HUES48 (cell line): ENCODE measurements at regions not wholly inside any gene's neighbourhood (a gene's known extent, or its start where the extent isn't known, plus 50 kb on each side); places are given as distances from the start of the nearest gene placed in this dataset.

Experiments used
- H3K27ac ChIP-seq: one replicate; pipeline ENCODE4 v1.7.0; 2013; ENCODE audit warnings: low read depth, low read length, inconsistent platforms
- H3K27me3 ChIP-seq: 2 replicates; pipeline ENCODE4 v1.6.1; 2013; ENCODE audit warnings: mild to moderate bottlenecking, low read length; ENCODE audit not compliant: control insufficient read depth, insufficient read depth
- H3K36me3 ChIP-seq: 2 replicates; pipeline ENCODE4 v1.6.1; 2013; ENCODE audit warnings: low read length; ENCODE audit not compliant: control insufficient read depth, insufficient read depth
- H3K4me1 ChIP-seq: 2 replicates; pipeline ENCODE4 v1.6.1; 2013; ENCODE audit warnings: mild to moderate bottlenecking, low read length; ENCODE audit not compliant: control insufficient read depth, insufficient read depth
- H3K4me3 ChIP-seq: 2 replicates; pipeline ENCODE4 v1.5.1; 2013; ENCODE audit warnings: mild to moderate bottlenecking, low read depth, low read length
- H3K9ac ChIP-seq: 2 replicates; pipeline ENCODE4 v1.6.1; 2013; ENCODE audit warnings: mild to moderate bottlenecking, low read depth, low read length, moderate library complexity
- H3K9me3 ChIP-seq: 2 replicates; pipeline ENCODE4 v1.6.1; 2013; ENCODE audit warnings: low read length; ENCODE audit not compliant: control insufficient read depth, insufficient read depth

DNA sequence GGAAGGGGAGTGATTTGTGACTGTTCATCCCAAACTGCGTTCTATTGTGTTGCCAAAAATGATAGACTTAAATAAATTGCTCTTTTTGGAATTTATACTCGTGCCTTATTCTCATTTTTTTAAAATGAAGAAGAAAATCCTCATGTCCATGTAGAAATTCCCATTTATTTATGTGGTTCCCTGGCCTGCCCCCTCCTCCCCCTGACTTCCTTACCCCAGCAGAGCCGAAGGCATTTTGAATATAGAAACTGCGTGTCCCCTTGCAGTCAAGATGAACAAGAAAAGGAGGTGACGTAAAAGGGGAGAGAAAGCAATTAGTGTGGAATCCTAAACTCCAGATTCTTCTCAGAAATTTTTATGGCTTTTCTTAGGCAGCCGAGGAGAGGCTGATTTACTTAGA is 126.1 kb downstream of the FAM204A start:
- Histone ChIP-seq H3K4me1 (no peaks in the 10 kb centered on the region), H3K27ac (no peak overlapping the region), H3K36me3 (no peaks in the 10 kb centered on the region), H3K27me3 (no peaks in the 10 kb centered on the region), H3K4me3 (no peak overlapping the region), H3K9me3 (no peaks in the 10 kb centered on the region), H3K9ac (no peak overlapping the region)

GRCh38 chr10:118214776-118215175 is 127.3 kb downstream of the FAM204A start:
- Histone ChIP-seq H3K4me3 (no peak overlapping the region), H3K27me3 (no peaks in the 10 kb centered on the region), H3K9ac (no peak overlapping the region), H3K27ac (no peak overlapping the region), H3K4me1 (no peaks in the 10 kb centered on the region), H3K9me3 (no peaks in the 10 kb centered on the region), H3K36me3 (no peaks in the 10 kb centered on the region)

GRCh38 chr10:118213436-118213835 is 128.7 kb downstream of the FAM204A start:
- H3K4me1 ChIP-seq = no peaks in the 10 kb centered on the region
- no peaks in the 10 kb centered on the region for H3K9me3 ChIP-seq
- H3K36me3 ChIP-seq = no peaks in the 10 kb centered on the region
- H3K27ac ChIP-seq = no peak overlapping the region
- no peak overlapping the region for H3K9ac ChIP-seq
- H3K4me3 ChIP-seq = no peak overlapping the region
- H3K27me3 ChIP-seq = no peaks in the 10 kb centered on the region

DNA sequence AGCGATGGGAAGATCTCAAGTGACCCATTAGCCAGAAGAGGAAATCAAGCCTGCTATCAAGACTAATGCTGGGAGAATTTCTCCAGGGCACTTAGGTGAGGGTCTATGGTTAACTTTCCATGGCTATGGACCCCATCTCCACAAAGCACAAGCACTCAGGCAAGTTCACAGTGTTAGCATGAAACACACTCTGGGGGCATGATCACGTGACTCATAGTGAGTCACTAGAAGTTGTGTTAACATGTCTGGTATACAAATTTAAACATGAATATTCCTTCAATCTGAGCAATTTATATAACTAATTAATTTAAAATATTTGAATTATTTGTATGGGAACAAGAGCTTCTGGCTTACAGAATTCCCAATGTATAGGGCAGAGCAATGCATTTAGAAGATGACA is 131.8 kb downstream of the FAM204A start:
- no peak overlapping the region for H3K27ac ChIP-seq
- peaks cover 7% of the 10 kb centered on the region for H3K4me1 ChIP-seq
- H3K36me3 ChIP-seq = no peaks in the 10 kb centered on the region
- H3K4me3 ChIP-seq = no peak overlapping the region
- no peak overlapping the region for H3K9ac ChIP-seq
- no peaks in the 10 kb centered on the region for H3K27me3 ChIP-seq
- no peaks in the 10 kb centered on the region for H3K9me3 ChIP-seq

DNA sequence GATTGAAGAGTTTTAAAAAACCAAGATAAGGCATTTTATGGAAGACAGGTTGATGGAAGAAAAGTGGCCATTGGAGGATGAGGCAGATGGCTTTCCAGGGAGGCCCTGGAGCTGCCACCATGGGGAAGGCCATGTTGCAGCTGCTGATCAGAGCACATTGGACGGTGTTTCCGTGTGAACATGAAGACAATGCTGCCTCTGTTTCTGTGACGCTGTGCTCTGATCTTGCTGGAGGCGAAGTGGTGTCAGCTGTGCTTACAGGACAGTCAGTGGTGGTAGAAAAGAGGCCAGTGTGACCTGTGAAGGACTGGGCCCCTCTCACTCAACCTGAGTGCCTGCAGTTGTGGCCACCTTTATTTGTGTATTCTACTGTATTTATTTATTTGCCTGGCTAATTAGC is 132.9 kb downstream of the FAM204A start:
- Histone ChIP-seq H3K9ac (no peak overlapping the region), H3K27me3 (no peaks in the 10 kb centered on the region; the same call in 1 of the 2 replicates), H3K36me3 (no peaks in the 10 kb centered on the region), H3K4me1 (peaks cover 18% of the 10 kb centered on the region), H3K9me3 (no peaks in the 10 kb centered on the region), H3K27ac (no peak overlapping the region), H3K4me3 (no peak overlapping the region)

DNA sequence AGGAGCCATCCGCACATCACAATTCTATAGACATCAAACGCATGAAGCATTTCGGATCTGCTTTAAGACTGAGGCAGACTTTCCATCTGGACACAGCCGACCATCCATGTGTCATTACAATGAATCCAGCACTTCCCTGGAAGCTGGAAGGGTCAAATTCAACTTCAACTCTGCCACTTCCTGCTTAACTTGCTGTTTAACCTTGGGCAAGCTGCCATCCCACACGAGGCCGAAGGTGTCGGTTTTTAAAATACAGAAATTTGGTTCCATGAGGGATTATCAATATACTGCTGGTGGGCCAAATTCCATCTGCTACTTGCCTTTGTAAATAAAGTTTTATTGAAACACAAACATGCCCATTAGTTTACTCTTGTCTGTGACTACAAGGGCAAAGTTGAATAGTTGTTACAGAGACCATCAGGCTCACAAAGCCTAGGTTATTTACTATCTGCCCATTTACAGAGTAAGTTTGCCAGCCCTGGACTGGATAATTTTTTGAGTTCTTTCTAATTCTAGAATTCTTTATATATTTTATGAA is 134.6 kb downstream of the FAM204A start:
- Histone ChIP-seq H3K4me1 (peaks cover 33% of the 10 kb centered on the region), H3K4me3 (no peak overlapping the region), H3K9me3 (no peaks in the 10 kb centered on the region), H3K27me3 (peaks cover 11% of the 10 kb centered on the region), H3K9ac (no peak overlapping the region), H3K36me3 (no peaks in the 10 kb centered on the region), H3K27ac (no peak overlapping the region)

DNA sequence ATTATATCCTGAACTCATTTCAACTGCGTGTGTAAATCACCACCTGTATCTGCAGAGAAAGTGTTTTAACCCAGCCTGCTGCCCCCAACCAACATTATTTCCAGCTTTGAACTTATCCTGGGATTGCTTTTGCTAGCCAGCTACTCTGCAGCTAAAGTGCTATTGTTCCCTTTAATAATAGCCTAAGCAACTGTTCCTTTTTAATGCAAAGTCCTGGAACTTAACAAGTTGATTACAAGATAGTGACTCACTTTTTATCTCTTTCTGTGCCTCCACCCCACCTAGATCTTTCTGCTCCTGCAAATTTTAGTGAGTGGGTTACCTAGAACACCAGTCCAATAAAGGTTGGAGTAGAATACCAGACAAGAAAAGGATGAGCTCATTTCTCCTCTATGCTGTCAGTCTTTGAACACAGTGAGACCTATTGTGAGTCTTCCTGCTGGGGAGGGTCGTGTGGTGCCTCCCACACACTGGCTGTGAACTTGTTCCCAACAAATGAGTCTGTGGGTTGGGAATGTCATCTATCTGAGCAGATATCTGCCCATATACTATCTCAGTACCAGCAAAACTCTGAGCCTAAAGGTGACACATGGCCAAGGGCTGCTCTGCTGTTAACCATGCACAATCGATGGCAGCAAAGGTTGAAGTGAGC is 137.7 kb downstream of the FAM204A start:
- Histone ChIP-seq H3K4me1 (peaks cover 33% of the 10 kb centered on the region), H3K36me3 (no peaks in the 10 kb centered on the region), H3K27me3 (peaks cover 11% of the 10 kb centered on the region), H3K9me3 (no peaks in the 10 kb centered on the region), H3K9ac (no peak overlapping the region), H3K27ac (peak overlapping the region; percentile 68), H3K4me3 (peak overlapping the region; percentile 15)

GRCh38 chr10:118203461-118203860 is 138.7 kb downstream of the FAM204A start:
- H3K36me3 ChIP-seq = no peaks in the 10 kb centered on the region
- H3K9ac ChIP-seq = no peak overlapping the region
- peaks cover 11% of the 10 kb centered on the region for H3K27me3 ChIP-seq
- H3K4me1 ChIP-seq = peaks cover 33% of the 10 kb centered on the region
- H3K27ac ChIP-seq = peak overlapping the region; percentile 68
- H3K9me3 ChIP-seq = no peaks in the 10 kb centered on the region
- no peak overlapping the region for H3K4me3 ChIP-seq

- no peaks in the 10 kb centered on the region for H3K27me3 ChIP-seq
- H3K36me3 ChIP-seq = no peaks in the 10 kb centered on the region
- no peaks in the 10 kb centered on the region for H3K4me1 ChIP-seq
- H3K9me3 ChIP-seq = no peaks in the 10 kb centered on the region
- no peak overlapping the region for H3K27ac ChIP-seq
- H3K4me3 ChIP-seq = no peak overlapping the region
- no peak overlapping the region for H3K9ac ChIP-seq
Measured at GRCh38 chr10:118195729-118196128, 146.4 kb downstream of the FAM204A start.

DNA sequence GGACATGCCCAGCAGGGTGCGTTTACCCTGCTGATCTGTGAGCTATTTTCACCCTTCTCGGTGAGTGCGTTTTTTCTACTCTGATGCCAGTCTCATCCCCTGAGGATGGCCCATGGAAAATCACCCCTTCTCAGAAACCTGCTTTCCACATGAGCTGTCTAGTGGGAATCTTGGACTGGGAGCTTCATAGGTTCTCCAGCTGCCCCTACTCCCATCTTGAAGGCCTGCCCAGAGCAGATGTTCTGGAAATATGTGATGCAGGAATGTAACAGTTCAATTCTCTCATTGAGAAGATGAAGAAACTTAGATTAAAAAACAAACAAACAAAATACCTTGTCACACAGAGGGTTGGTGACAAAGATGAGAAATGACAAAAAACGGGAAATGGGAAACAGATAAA is 146.9 kb upstream of the RAB11FIP2 start:
- no peaks in the 10 kb centered on the region for H3K27me3 ChIP-seq
- no peaks in the 10 kb centered on the region for H3K4me1 ChIP-seq
- no peak overlapping the region for H3K4me3 ChIP-seq
- H3K36me3 ChIP-seq = no peaks in the 10 kb centered on the region
- no peak overlapping the region for H3K27ac ChIP-seq
- H3K9ac ChIP-seq = no peak overlapping the region
- no peaks in the 10 kb centered on the region for H3K9me3 ChIP-seq

- no peak overlapping the region for H3K9ac ChIP-seq
- H3K27ac ChIP-seq = no peak overlapping the region
- peaks cover 3% of the 10 kb centered on the region; the same call in 1 of the 2 replicates for H3K9me3 ChIP-seq
Measured at GRCh38 chr10:118181021-118181420, 134.3 kb upstream of the RAB11FIP2 start.

More at GRCh38 chr10:118181021-118181420, 134.3 kb upstream of the RAB11FIP2 start:
- no peak overlapping the region for H3K4me3 ChIP-seq
- no peaks in the 10 kb centered on the region for H3K36me3 ChIP-seq
- no peaks in the 10 kb centered on the region for H3K27me3 ChIP-seq
- H3K4me1 ChIP-seq = no peaks in the 10 kb centered on the region
